ENCODE measurements at regions not wholly inside any gene's neighbourhood (a gene's known extent, or its start where the extent isn't known, plus 50 kb on each side); places are given as distances from the start of the nearest gene placed in this dataset.

DNA sequence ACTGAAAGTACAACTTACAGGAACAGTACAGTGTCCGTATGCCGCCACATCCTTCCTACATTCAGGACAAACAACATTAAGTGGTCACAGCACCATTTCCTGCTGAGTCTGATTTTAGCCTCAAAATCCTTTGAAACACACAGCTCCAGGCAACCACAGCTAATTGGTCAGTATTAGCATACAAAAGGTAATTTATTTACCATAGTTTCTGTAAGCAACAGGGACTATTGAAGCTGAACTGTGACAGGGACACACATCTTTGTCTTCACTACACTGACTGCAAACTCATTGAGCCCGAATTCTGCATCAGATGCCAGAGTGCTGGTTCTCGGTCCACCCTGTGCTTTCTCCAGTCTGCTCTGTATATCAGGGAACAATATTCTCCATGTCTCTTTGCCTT, 151.8 kb downstream of the ST6GAL2 start:
- H3K27me3 ChIP-seq (ENCODE audit: control insufficient read depth in 3 of 3, insufficient read depth in 3 of 3, low read depth in 1 of 3, low read length in 3 of 3), result no peaks in the 10 kb centered on the region
- H3K9me3 ChIP-seq (replicated peaks in 1 of 2; ENCODE audit: control insufficient read depth in 2 of 2, insufficient read depth in 1 of 2, low read depth in 1 of 2, low read length in 2 of 2), result no peaks in the 10 kb centered on the region
- H3K4me2 ChIP-seq (ENCODE audit: insufficient read depth, low read length, poor library complexity, severe bottlenecking), result no peak overlapping the region
- no peak overlapping the region for H3K4me3 ChIP-seq (ENCODE audit: low read length in 2 of 2)
- no peaks in the 10 kb centered on the region for H3K4me1 ChIP-seq (ENCODE audit: control insufficient read depth in 2 of 2, insufficient read depth in 1 of 2, low read depth in 1 of 2, low read length in 2 of 2)
- H3K14ac ChIP-seq (ENCODE audit: low read length), result no peak overlapping the region
- no peak overlapping the region for H3K9ac ChIP-seq (ENCODE audit: low read depth, low read length, poor library complexity)
- no peak overlapping the region for H4K91ac ChIP-seq (ENCODE audit: low read depth, low read length, poor library complexity)
- no peak overlapping the region for H2AFZ ChIP-seq (ENCODE audit: low read length)
- no peak overlapping the region for H3K4ac ChIP-seq (ENCODE audit: low read length)
- no peak overlapping the region for H3K27ac ChIP-seq (replicated peaks; ENCODE audit: low read length)
- no peak overlapping the region for H2BK12ac ChIP-seq (ENCODE audit: low read length)
- no peak overlapping the region for H4K8ac ChIP-seq (ENCODE audit: low read depth, low read length)
- no CpG with 5 or more reads among the region's 4 CpGs for WGBS, 2 donors (ENCODE audit: extremely low coverage in 2 of 2, insufficient read length in 2 of 2, insufficient replicate concordance in 1 of 2)
- H2BK15ac ChIP-seq (ENCODE audit: low read length), result no peak overlapping the region
- no peak overlapping the region for H3K23ac ChIP-seq (ENCODE audit: low read depth, low read length, poor library complexity)
- no peak overlapping the region for H2BK120ac ChIP-seq (ENCODE audit: low read depth, low read length)
- no peak overlapping the region for H2AK5ac ChIP-seq (ENCODE audit: low read depth, low read length)
- H3K18ac ChIP-seq (ENCODE audit: low read length), result no peak overlapping the region
- no peaks in the 10 kb centered on the region for H3K36me3 ChIP-seq (replicated peaks in 1 of 2; ENCODE audit: control insufficient read depth in 2 of 2, insufficient read depth in 2 of 2, low read length in 2 of 2)
- no peak for DNase-seq (ENCODE audit: low spot score)
- H3K79me1 ChIP-seq (ENCODE audit: low read depth, low read length), result no peaks in the 10 kb centered on the region
- H2BK5ac ChIP-seq (ENCODE audit: low read length), result no peak overlapping the region

DNA sequence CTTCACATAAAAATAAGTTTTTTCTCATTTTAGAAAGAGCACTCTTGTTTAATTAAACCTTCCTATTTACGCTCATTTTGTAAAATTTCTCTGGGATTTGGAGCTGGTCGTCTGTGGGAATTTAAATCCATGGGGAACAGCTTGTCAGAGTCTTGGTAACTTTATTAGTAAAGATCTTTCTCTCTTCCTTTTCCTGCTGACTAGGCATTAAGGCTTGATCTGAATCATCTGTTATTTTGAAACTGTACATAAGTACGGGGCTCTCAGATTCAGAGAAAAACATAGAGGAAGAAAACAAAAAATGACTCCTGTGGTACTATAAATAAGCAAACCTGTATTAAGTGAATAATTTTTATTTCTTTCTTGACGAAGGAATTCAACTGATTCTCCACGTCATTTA, 150.2 kb downstream of the ST6GAL2 start:
- DNase-seq (ENCODE audit: low spot score), result no peak
- Histone ChIP-seq H3K23ac (ENCODE audit: low read depth, low read length, poor library complexity) (no peak overlapping the region), H3K4me1 (ENCODE audit: control insufficient read depth in 2 of 2, insufficient read depth in 1 of 2, low read depth in 1 of 2, low read length in 2 of 2) (no peaks in the 10 kb centered on the region), H3K79me1 (ENCODE audit: low read depth, low read length) (no peaks in the 10 kb centered on the region), H2BK5ac (ENCODE audit: low read length) (no peak overlapping the region), H2AK5ac (ENCODE audit: low read depth, low read length) (no peak overlapping the region), H2BK120ac (ENCODE audit: low read depth, low read length) (no peak overlapping the region), H2AFZ (ENCODE audit: low read length) (no peak overlapping the region), H4K91ac (ENCODE audit: low read depth, low read length, poor library complexity) (no peak overlapping the region), H3K36me3 (replicated peaks in 1 of 2; ENCODE audit: control insufficient read depth in 2 of 2, insufficient read depth in 2 of 2, low read length in 2 of 2) (no peaks in the 10 kb centered on the region), H3K9me3 (replicated peaks in 1 of 2; ENCODE audit: control insufficient read depth in 2 of 2, insufficient read depth in 1 of 2, low read depth in 1 of 2, low read length in 2 of 2) (no peaks in the 10 kb centered on the region), H3K18ac (ENCODE audit: low read length) (no peak overlapping the region), H4K8ac (ENCODE audit: low read depth, low read length) (no peak overlapping the region), H3K14ac (ENCODE audit: low read length) (no peak overlapping the region), H3K27me3 (ENCODE audit: control insufficient read depth in 3 of 3, insufficient read depth in 3 of 3, low read depth in 1 of 3, low read length in 3 of 3) (no peaks in the 10 kb centered on the region), H3K4ac (ENCODE audit: low read length) (no peak overlapping the region), H3K4me2 (ENCODE audit: insufficient read depth, low read length, poor library complexity, severe bottlenecking) (no peak overlapping the region), H3K27ac (replicated peaks; ENCODE audit: low read length) (no peak overlapping the region), H3K4me3 (ENCODE audit: low read length in 2 of 2) (no peak overlapping the region), H3K9ac (ENCODE audit: low read depth, low read length, poor library complexity) (no peak overlapping the region), H2BK12ac (ENCODE audit: low read length) (no peak overlapping the region), H2BK15ac (ENCODE audit: low read length) (no peak overlapping the region)
- WGBS, 2 donors (ENCODE audit: extremely low coverage in 2 of 2, insufficient read length in 2 of 2, insufficient replicate concordance in 1 of 2), result no CpG with 5 or more reads among the region's 5 CpGs

DNA sequence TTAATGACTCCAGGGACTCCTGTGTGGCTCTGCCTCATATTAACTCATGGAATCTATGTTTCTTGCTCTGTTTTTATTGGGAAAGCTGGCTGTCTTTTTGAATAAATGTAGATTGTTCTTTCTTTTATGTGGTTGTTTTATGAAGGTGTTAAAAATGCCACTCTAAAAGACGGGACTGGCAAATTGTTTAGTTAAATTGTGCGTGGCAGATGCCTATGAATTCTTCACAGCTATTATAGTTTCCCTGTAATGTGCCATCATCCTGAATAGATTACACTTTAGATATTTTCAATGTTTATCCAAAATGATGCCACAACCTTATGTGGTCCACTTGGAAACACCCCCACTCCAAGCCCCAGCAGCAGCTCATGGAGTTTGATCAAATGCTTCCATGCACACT, 149.7 kb downstream of the ST6GAL2 start:
- no peak overlapping the region for H2BK5ac ChIP-seq (ENCODE audit: low read length)
- no peak overlapping the region for H2BK12ac ChIP-seq (ENCODE audit: low read length)
- H3K36me3 ChIP-seq (replicated peaks in 1 of 2; ENCODE audit: control insufficient read depth in 2 of 2, insufficient read depth in 2 of 2, low read length in 2 of 2), result no peaks in the 10 kb centered on the region
- H2AFZ ChIP-seq (ENCODE audit: low read length), result no peak overlapping the region
- no peak overlapping the region for H2BK120ac ChIP-seq (ENCODE audit: low read depth, low read length)
- no peak overlapping the region for H3K27ac ChIP-seq (replicated peaks; ENCODE audit: low read length)
- no peak overlapping the region for H3K18ac ChIP-seq (ENCODE audit: low read length)
- H3K4me3 ChIP-seq (ENCODE audit: low read length in 2 of 2), result no peak overlapping the region
- H3K4me1 ChIP-seq (ENCODE audit: control insufficient read depth in 2 of 2, insufficient read depth in 1 of 2, low read depth in 1 of 2, low read length in 2 of 2), result no peaks in the 10 kb centered on the region
- H3K23ac ChIP-seq (ENCODE audit: low read depth, low read length, poor library complexity), result no peak overlapping the region
- H3K79me1 ChIP-seq (ENCODE audit: low read depth, low read length), result no peaks in the 10 kb centered on the region
- H4K91ac ChIP-seq (ENCODE audit: low read depth, low read length, poor library complexity), result no peak overlapping the region
- no peak overlapping the region for H3K4ac ChIP-seq (ENCODE audit: low read length)
- H3K14ac ChIP-seq (ENCODE audit: low read length), result no peak overlapping the region
- no peak overlapping the region for H2AK5ac ChIP-seq (ENCODE audit: low read depth, low read length)
- no peak overlapping the region for H3K4me2 ChIP-seq (ENCODE audit: insufficient read depth, low read length, poor library complexity, severe bottlenecking)
- DNase-seq (ENCODE audit: low spot score), result no peak
- H2BK15ac ChIP-seq (ENCODE audit: low read length), result no peak overlapping the region
- no peaks in the 10 kb centered on the region for H3K27me3 ChIP-seq (ENCODE audit: control insufficient read depth in 3 of 3, insufficient read depth in 3 of 3, low read depth in 1 of 3, low read length in 3 of 3)
- no CpG with 5 or more reads among the region's 2 CpGs for WGBS, 2 donors (ENCODE audit: extremely low coverage in 2 of 2, insufficient read length in 2 of 2, insufficient replicate concordance in 1 of 2)
- no peak overlapping the region for H4K8ac ChIP-seq (ENCODE audit: low read depth, low read length)
- no peaks in the 10 kb centered on the region for H3K9me3 ChIP-seq (replicated peaks in 1 of 2; ENCODE audit: control insufficient read depth in 2 of 2, insufficient read depth in 1 of 2, low read depth in 1 of 2, low read length in 2 of 2)
- H3K9ac ChIP-seq (ENCODE audit: low read depth, low read length, poor library complexity), result no peak overlapping the region

DNA sequence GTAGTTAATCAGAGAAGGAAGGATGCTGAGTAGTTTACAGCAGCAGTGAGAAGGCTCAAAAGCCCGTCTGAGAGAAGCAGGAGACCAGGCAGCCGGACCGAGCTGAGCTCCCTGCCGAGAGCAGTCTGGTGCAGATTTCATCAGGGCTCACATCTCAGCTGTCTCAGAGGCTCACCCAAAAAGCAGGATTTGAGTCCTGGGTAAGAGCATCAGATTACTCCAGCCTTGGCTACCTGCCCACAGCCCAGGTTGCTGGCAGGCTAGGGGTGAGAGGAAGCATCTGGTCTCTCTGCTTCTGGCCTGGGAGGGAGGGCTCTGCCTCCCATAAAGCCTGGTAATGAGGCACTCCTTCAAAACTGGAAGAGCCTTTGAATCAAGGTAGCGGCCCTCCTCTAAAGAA, 140.5 kb downstream of the ST6GAL2 start:
- H3K27ac ChIP-seq (replicated peaks; ENCODE audit: low read length), result no peak overlapping the region
- no CpG with 5 or more reads among the region's 5 CpGs for WGBS, 2 donors (ENCODE audit: extremely low coverage in 2 of 2, insufficient read length in 2 of 2, insufficient replicate concordance in 1 of 2)

More for the DNA sequence above, 140.5 kb downstream of the ST6GAL2 start:
- no peaks in the 10 kb centered on the region for H3K27me3 ChIP-seq (ENCODE audit: control insufficient read depth in 3 of 3, insufficient read depth in 3 of 3, low read depth in 1 of 3, low read length in 3 of 3)
- H3K18ac ChIP-seq (ENCODE audit: low read length), result no peak overlapping the region
- DNase-seq (ENCODE audit: low spot score), result no peak
- H3K9ac ChIP-seq (ENCODE audit: low read depth, low read length, poor library complexity), result no peak overlapping the region
- H3K4me2 ChIP-seq (ENCODE audit: insufficient read depth, low read length, poor library complexity, severe bottlenecking), result no peak overlapping the region
- no peaks in the 10 kb centered on the region for H3K79me1 ChIP-seq (ENCODE audit: low read depth, low read length)
- no peak overlapping the region for H3K4me3 ChIP-seq (ENCODE audit: low read length in 2 of 2)
- H3K36me3 ChIP-seq (replicated peaks in 1 of 2; ENCODE audit: control insufficient read depth in 2 of 2, insufficient read depth in 2 of 2, low read length in 2 of 2), result no peaks in the 10 kb centered on the region
- no peak overlapping the region for H2BK15ac ChIP-seq (ENCODE audit: low read length)
- no peak overlapping the region for H2AK5ac ChIP-seq (ENCODE audit: low read depth, low read length)
- H2BK12ac ChIP-seq (ENCODE audit: low read length), result no peak overlapping the region
- no peaks in the 10 kb centered on the region for H3K9me3 ChIP-seq (replicated peaks in 1 of 2; ENCODE audit: control insufficient read depth in 2 of 2, insufficient read depth in 1 of 2, low read depth in 1 of 2, low read length in 2 of 2)
- no peak overlapping the region for H2BK5ac ChIP-seq (ENCODE audit: low read length)
- H3K23ac ChIP-seq (ENCODE audit: low read depth, low read length, poor library complexity), result no peak overlapping the region
- H3K14ac ChIP-seq (ENCODE audit: low read length), result no peak overlapping the region
- no peak overlapping the region for H3K4ac ChIP-seq (ENCODE audit: low read length)
- no peak overlapping the region for H2AFZ ChIP-seq (ENCODE audit: low read length)
- no peak overlapping the region for H4K91ac ChIP-seq (ENCODE audit: low read depth, low read length, poor library complexity)
- H4K8ac ChIP-seq (ENCODE audit: low read depth, low read length), result no peak overlapping the region
- H2BK120ac ChIP-seq (ENCODE audit: low read depth, low read length), result no peak overlapping the region
- H3K4me1 ChIP-seq (ENCODE audit: control insufficient read depth in 2 of 2, insufficient read depth in 1 of 2, low read depth in 1 of 2, low read length in 2 of 2), result no peaks in the 10 kb centered on the region

All from neuronal stem cell (in vitro differentiated cells).